GM19467 (cell line): ENCODE measurements at regions not wholly inside any gene's neighbourhood (a gene's known extent, or its start where the extent isn't known, plus 50 kb on each side); places are given as distances from the start of the nearest gene placed in this dataset.
"Not testable (repeated sequence)": the region's sequence is repeated elsewhere in the genome, so short reads cannot be mapped to it uniquely, and the experiment has no call there.

Experiments used
- ATAC-seq: cut with Tn5 transposase; IDR thresholded peaks from one replicate; pipeline ENCODE4 v1.9.1; 2021; ENCODE audit warnings: mild to moderate bottlenecking, moderate library complexity; ENCODE audit not compliant: unreplicated experiment

DNA sequence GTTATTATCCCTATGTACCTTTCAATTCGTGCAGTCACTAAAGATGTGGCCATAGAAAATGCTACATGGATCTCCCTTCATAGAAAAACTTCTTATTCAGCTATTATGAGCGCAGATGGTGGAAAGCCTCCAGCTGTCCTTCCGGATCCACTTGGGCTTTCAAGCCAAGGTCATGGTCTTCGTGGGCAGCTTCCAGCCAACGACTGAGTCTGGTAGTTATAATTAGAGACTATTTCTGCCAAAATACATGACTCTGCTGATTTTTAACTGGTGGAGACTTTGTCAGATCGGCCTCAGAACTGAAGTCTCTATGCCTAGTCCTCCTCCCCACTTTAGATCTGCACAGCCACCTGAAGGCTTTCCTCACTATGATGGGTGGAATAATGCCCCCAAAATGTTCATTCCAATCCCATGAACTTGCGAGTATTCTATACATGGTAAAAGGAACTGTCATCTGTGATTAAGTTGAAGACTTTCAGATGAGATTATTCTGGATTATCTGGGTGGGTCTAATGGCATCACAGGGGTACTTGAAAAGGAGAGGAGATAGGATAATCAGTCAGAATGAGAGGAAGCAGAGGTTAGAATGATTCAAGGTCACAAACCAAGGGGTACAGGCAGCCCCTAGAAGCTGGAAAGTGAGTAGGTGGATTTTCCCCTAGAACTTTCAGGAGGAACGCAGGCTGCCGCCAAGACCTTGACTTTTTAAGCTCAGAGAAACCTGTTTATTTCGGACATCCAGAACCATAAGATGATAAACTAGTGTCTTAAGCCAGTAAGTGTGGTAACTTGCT, 171.1 kb upstream of the CXCL13 start:
- no peak for ATAC-seq

DNA sequence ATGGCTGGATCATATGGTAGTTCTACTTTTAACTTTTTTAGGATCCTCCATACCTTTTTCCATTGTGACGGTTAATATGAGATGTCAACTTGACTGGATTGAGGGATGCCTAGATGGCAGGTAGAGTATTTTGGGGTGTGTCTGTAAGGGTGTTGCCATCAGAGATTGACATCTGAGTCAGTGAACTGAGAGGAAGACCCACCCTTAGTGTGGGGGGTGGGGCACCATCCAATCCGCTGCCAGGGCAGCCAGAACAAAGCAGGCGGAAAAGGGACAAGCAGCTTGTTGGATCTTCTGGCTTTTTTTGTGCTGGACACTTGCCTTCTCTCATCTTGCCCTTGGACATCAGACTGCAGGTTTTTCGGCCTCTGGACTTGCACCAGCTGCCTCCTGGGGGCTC, 168.5 kb upstream of the CXCL13 start:
- ATAC-seq = no peak

DNA sequence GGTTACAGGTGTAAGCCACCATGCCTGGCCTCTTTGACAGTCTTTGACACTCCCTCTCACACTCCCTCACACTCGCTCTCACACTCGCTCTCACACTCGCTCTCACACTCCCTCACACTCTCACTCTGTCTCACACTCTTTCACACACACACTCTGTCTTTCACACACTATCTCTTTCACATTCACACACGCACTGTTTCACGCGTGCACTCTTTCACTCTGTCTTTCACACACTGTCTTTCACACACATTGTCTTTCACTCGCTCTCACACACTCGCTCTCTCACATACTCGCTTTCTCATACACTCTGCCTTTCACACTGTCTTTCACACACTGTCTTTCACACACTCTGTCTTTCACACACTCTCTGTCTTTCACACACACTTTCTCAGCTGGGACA, 167.1 kb upstream of the CXCL13 start:
- no peak for ATAC-seq

DNA sequence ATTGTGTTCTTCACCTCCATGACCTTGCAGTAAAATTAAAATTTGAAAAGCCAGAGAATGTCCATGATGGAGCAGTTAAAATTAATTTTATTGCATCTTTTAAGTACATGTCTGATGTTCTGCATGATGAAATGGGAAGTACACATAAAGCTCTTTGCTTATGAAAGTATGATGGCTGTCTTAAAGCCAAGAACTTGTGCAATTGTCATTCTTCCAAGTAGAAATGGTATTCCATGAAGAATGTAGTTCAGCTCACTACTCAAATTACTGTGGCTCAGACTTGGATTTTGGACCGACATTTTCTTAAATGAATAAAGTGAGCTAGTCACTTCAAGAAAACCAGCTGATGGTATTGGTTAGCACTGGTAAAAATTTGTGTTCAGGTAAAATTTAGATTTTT, 161.7 kb upstream of the CXCL13 start:
- ATAC-seq = no peak

DNA sequence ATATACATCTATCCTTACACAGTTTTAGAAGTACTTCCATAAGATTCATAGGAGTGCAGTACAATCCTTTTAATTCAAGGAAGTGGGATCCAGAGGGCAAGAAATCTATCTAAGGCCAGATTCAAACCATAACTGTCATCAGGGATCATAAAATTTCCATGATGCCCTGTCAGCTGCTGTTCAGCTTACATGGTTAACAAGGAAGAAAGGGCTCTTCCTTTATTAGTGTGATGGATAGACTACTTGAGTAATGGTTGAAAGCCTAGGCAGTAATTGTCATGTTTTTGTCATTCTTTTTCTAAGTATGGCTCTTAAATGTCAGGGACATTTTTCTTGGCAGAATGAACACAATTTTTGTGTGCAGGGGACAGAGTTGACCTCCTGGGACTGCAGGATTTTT, 159.8 kb upstream of the CXCL13 start:
- no peak for ATAC-seq

DNA sequence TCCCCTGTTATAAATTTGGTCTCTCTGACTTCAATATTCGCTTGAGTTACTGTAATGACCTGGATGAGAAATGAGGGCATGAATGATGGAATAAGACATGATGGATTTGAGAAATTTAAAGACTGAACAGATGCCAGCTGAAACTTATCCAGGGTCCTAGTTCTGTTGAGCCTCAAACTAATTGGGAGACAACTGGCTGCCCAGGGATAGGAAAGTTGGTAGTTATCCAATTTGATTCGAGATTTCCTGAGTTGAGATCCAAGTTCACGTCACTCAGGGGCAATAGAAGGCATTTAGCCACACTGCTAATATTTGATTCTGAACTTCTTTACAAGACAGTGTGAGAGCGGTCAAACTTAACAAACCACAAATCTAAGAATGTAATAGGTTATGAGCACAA, 159.0 kb upstream of the CXCL13 start:
- ATAC-seq = no peak

DNA sequence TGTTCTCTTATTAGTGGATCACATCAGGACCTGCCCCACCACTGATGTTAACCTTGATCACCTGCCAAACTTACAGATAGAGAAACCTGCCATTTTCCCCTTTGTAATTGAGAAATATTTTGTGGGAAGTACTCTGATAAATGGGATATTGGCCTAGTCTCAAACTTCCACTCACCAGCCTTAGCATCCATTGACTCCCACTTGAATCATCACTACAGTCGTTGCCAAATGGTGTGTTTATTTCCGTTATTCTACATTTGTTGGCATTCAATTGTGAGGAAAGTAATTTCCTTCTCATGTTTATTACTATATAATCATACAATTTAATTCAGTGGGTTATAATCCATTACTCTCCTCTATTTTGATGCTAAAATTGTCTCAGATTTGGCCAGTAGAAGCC, 156.4 kb upstream of the CXCL13 start:
- ATAC-seq = no peak

DNA sequence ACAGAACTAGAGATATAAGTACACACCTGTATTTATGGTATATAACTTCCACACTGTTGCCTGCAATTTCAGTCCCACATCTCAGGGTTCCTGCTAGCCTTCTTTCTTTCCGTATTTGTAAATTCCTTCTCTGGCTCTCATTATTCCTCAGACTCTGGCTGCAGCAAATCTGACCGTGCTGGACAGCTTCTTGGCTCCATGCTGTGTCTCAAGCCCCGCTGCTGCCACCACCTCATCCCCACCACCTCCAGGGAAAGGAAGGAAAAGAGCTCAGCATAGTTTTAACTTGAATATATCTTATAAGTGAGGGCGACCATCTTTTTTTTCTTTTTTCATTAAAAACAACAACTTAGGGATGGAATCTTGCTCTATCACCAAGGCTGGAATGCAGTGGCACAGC, 155.6 kb upstream of the CXCL13 start:
- no peak for ATAC-seq

DNA sequence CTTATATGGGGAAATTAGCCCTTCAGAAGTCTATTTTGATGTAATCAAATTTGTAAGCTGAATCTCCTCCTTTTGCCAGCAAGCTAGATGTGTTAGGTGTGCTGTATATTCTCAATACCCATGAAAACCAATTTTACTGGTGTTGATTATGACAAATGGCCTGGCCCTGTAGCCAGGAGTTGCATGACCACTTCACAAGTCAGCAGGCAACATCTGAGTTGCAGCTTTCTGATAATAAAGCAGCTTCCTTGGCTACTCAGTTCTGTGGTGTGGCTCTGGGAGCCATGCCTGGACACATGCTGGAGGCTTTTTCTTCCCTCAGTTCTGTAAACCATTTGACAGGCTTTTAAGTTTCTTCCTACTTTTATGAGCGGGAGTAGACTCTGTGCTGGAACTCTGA, 154.1 kb upstream of the CXCL13 start:
- ATAC-seq = no peak

DNA sequence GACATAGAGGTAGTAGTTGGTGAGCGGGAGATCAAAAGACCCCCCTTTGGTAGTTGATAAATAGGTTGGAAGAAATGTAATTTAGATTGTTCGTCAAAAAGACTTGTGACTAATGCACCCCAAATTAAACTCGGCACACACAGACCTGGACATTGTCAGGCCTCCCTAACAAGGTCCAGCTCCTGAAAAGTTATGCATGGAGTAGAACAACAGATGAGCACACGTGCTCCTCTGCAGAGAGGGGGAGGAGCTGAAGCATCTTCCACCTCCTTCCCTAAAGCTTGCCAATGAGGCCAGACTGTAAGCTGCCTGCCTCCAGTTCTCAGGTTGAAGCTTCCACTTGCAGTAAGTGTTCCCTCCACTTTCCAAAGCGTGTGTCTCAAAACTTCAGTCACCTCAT, 153.5 kb upstream of the CXCL13 start:
- ATAC-seq = not testable (repeated sequence)

DNA sequence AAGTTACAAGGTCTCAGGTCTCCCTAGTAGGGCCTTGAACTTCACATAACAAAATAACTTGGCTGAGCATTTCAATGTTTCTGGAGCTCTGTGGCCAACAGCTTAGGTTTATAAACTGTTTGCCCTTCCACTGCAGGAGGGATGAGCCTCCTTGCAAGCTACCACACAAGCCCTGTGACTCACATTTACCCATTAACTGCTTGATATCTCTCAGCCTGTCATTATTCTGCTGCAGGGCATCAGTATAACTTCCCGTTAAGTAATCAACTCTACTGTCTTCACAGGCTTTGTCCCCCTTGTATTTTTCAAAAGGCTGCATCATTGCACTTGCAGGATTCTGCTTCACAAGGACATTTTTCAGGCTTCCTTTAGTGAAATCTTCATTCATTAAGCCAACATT, 151.7 kb upstream of the CXCL13 start:
- no peak for ATAC-seq

DNA sequence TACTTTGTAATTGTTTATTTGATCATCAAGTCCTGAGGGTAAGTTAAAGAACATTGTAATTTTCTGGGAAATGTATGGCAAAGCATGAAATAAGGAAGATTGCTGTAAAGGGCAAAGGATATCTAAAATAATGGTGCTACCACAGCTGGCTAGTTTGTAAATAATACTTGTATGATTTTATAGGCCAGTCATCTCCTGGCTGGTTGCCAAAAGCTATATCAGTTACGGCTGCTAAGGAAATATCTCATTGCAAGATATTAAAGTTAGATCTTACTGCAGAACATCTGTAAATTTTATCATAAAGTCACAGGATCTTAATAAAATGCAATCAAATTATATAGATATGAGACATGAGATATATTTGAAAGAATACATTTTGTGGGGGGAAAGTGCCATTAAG, 150.8 kb upstream of the CXCL13 start:
- no peak for ATAC-seq

DNA sequence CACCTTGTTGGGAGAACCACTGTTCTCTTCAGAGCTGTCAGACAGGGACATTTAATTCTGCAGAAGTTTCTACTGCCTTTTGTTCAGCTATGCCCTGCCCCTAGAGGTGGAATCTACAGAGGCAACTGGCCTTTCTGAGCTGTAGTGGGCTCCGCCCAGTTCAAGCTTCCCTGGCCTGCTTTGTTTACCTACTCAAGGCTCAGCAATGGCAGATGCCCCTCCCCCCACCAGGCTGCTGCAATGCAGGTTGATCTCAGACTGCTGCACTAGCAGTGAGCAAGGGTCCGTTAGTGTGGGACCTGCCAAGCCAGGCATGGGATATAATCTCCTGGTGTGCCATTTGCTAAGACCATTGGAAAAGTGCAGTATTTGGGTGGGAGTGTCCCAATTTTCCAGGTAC, 141.5 kb upstream of the CXCL13 start:
- not testable (repeated sequence) for ATAC-seq

DNA sequence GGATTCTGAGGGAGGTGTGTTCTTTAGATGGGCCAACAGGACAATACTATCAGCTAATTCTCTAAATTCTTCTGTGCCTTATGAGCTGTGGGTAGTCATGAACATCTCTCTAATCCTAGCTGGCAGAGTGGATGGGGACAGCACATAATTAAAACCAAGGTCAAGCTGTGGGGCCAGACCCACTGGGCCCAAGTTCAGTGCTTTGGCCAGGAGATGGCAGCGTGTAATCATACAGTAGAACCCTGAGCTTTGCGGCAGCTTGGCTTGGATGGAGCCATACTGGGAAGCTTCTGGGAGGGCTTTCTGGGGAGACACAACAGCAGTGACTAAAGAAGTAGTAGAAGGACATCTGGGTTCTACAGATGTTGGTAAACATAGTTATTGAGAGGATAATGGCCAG, 140.3 kb upstream of the CXCL13 start:
- no peak for ATAC-seq

DNA sequence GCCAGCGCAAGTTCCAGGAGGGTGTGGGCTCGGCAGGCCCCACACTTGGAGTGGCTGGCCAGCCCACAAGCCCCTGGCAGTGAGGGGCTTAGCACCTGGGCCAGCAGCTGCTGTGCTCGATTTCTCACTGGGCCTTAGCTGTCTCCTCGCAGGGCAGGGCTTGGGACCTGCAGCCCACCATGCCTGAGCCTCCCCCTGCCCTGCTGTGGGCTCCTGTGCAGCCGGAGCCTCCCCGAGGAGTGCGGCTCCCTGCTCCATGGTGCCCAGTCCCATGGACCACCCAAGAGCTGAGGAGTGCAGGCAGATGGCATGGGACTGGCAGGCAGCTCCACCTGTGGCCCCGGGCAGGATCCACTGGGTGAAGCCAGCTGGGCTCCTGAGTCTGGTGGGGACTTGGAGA, 139.2 kb upstream of the CXCL13 start:
- no peak for ATAC-seq

DNA sequence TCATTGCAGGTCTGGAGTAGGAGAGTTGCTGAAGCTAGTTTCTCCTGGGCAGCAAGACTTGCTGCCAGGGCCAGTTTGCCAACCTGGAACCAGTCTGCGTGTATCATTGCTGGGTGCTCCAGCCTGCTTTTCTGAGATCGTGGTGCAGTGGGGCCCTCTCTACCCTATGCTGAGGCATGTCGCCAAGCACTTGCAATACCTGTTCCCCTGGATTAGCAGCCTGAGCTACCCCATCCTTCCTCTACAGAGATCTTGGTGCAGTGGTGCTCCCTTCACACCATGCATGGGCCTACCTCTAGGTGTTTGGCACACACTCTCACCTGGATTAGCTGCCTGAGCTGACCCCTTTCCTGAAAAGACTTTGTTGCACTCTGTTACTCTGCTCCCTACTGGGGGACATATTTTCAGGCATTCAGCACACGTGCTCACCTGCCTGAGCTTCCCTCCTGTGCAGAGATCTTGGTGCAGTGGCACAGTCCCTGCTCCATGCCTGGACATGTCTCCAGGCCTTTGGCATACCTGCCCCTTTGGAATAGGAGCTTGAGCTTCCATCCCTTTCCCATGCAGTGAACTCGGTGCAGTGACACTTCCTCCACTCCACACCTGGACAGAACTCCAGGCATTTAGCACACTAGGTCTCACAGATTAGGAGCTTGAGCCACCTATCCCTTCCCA, 133.7 kb upstream of the CXCL13 start:
- ATAC-seq = no peak

DNA sequence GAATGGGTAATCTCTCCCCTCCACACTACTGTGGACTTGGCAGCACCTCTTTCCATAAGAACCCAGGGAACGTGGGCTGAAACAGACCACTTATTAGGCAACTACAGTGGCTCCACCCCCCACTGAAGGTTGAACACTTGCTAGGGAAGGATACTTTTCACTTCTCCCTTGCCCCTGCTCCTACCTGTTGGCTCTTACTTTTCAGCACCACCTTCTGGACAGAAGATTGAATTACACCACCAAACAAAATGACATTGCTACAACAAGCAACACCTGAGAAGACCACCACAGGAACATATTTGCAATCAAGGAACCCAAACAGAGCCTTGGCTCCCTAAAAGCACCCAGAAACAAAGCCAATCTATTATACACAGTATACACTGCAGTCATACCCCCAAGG, 132.1 kb upstream of the CXCL13 start:
- ATAC-seq = no peak

DNA sequence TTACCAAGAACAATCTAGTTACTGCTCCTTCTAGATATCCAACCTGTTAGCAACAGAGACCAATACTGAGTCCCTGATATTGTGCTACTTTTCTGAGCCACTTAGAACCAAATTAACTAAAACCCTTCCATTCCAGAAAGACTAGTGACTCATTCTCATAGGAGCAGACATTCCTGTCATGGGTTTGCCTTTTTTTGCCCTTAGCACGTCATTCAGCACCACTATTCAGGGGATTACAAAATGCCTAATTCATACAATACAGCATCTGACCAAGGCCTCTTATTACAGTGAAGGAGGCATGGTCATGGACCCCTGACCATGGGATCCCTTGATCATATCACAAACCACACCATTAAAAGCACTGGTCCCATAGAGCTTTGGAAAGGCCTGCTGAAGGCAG, 123.8 kb upstream of the CXCL13 start:
- no peak for ATAC-seq

DNA sequence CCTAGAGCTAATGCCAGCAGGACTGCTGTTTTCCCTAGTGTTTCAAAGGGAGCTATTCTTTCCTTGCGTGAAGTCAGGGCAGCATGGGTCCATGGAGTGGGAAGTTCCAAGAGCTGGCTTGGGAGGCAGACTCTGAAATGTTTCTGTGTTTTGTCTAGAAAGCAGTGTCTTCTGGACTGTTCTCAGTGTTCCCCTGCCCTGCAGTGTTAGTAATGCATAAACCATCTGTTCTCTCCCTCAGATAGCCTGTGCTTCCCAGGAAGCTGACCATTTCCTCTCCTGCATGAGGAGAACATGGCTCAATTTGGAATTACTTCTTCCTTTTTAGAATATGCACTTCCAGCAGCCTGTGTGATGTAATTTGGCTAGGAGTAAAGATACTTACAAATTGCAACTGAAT, 116.7 kb upstream of the CXCL13 start:
- no peak for ATAC-seq

DNA sequence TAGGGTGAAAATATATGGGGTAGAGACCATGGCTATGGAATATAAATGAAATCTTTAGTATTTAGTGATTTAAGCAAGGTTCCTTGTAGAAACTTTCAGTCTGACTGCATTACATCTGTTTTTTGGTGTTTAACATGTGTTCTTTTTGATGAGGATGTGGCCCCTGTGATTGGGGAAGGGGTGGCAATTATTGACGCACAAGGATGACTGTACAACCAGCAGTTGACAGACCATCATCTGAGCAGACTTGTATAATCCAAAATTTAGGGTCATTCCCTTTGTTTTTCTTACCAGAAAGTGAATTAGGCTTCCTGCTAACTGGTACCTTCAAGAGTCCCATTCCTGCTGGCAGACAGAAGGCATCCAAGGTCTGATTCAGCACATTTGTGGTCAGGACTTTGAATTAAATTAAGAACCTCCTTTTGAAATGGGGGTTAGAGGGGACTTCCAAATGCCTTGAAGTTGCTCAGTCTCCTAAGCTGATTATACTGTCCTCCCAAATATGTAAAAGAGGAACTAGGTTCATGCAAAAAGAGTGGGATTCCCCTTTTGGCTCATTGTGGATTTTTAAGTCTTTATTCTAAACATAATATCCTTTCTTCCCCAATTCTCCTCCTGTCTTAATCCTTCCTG, 112.4 kb upstream of the CXCL13 start:
- no peak for ATAC-seq

DNA sequence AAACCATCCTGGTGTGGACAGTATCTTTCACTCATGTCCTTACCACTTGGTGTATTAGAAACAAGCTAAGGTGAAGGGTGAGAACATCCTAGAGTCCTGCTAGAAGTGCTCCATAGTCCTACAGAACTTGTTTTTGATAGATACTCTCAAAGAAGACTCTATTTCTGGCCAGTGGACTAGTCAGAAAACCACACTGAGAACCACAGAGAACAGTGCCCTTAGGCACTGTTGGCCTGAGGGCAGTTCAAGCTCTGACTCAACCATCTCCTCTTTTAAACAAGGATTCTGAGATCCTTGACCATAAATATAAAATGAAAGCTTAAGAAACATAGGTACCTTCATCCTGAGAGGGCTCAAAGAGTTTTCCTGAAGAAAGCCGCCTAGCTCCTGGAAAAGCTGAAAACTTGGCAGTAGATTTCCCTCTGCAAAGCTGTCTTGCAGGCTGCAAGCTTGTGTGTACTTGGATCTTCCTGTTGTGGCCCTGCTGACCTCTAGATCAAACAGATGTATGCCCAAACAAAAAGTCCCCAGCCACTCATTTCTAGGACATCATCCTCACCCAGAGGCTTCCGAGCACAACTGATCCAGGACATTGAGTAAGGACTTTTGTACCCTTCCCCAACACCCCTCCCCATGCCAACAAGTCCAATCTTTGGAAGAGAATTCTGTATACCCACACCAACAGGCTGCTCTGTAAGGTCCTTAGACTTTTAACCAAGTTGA, 111.6 kb upstream of the CXCL13 start:
- no peak for ATAC-seq

DNA sequence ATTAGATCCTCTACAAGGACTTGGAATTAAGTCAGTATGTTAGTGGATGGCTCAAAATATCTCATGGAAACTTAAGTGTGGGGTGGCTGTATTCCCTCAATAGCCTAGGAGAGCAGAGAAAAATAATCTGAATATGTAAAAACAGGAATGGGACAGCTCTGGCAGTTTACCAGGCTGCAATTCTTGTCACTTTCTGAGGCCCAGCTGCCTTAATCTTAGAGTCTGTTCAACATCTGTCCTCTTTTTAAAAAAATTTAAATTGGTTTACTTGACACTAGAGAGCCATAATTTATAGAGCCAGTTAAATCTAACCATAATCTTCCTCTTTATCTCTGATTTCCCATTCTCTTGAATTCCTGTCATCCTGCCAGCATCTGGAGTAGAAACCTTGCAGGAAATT, 109.2 kb upstream of the CXCL13 start:
- no peak for ATAC-seq
